ENCODE measurements at regions not wholly inside any gene's neighbourhood (a gene's known extent, or its start where the extent isn't known, plus 50 kb on each side); places are given as distances from the start of the nearest gene placed in this dataset.

GRCh38 chr14:105876158-105876557 is 349.8 kb downstream of the TMEM121 start:
- TF ChIP-seq CTCF (IDR thresholded peaks at IDR 0.05; ENCODE audit: low read depth, low read length): no peak
- DNase-seq (ENCODE audit: extremely low read depth, low read depth): no peak

GRCh38 chr14:105876829-105877228 is 350.4 kb downstream of the TMEM121 start:
- TF ChIP-seq CTCF (IDR thresholded peaks at IDR 0.05; ENCODE audit: low read depth, low read length): no peak

GRCh38 chr14:105877645-105878044 is 351.3 kb downstream of the TMEM121 start:
- TF ChIP-seq CTCF (IDR thresholded peaks at IDR 0.05; ENCODE audit: low read depth, low read length): no peak
- no peak for DNase-seq (ENCODE audit: extremely low read depth, low read depth)

More at GRCh38 chr14:105876829-105877228, 350.4 kb downstream of the TMEM121 start:
- no peak for DNase-seq (ENCODE audit: extremely low read depth, low read depth)

GRCh38 chr14:105878125-105878524 is 351.7 kb downstream of the TMEM121 start:
- no peak for DNase-seq (ENCODE audit: extremely low read depth, low read depth)
- TF ChIP-seq CTCF (IDR thresholded peaks at IDR 0.05; ENCODE audit: low read depth, low read length): no peak

- no peak for TF ChIP-seq CTCF (IDR thresholded peaks at IDR 0.05; ENCODE audit: low read depth, low read length)
- DNase-seq (ENCODE audit: extremely low read depth, low read depth): no peak
These were observed 352.2 kb downstream of the TMEM121 start for GRCh38 chr14:105878554-105878953.

- DNase-seq (ENCODE audit: extremely low read depth, low read depth): no peak
- no peak for TF ChIP-seq CTCF (IDR thresholded peaks at IDR 0.05; ENCODE audit: low read depth, low read length)
These were observed 353.1 kb downstream of the TMEM121 start for GRCh38 chr14:105879503-105879866.

GRCh38 chr14:105879867-105880561 is 353.6 kb downstream of the TMEM121 start:
- TF ChIP-seq CTCF (IDR thresholded peaks at IDR 0.05; ENCODE audit: low read depth, low read length): no peak
- DNase-seq (ENCODE audit: extremely low read depth, low read depth): no peak
